H1 (cell line): ENCODE measurements at regions not wholly inside any gene's neighbourhood (a gene's known extent, or its start where the extent isn't known, plus 50 kb on each side); places are given as distances from the start of the nearest gene placed in this dataset.

ENCODE experiments used
- BACH1 ChIP-seq: IDR thresholded peaks from 2 replicates; pipeline ENCODE4 v1.6.1; 2012; ENCODE audit warnings: low read length, improper control_type of control experiment
- JUN ChIP-seq: IDR thresholded peaks from 2 replicates; pipeline ENCODE4 v1.6.1; 2011; ENCODE audit warnings: low read depth, mild to moderate bottlenecking, improper control_type of control experiment, low read length
- TEAD4 ChIP-seq: IDR thresholded peaks from 2 replicates; pipeline ENCODE4 v1.6.1; 2012; ENCODE audit warnings: low read depth, low read length, inconsistent platforms, mixed read lengths

DNA sequence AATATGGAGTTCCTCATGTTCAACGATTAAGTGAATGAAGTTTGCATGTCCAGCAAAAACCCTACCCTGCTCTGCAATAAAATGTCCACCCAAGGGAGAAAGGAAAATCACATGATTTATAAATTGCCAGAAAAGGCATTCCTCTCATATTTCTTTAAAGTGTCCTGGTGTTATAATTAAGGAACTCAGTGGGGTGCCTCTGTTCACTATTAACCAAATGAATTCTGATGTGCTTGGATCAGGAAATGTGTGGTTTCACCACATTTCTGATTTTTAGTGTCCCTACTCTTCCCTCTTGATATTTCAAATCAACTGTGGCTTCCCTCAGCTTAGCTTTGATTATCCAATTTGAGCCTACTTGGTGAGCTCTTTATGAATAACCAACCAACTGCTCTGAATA lies 208.1 kb downstream of the PHLDA1 start:
- TF ChIP-seq BACH1 (no peak), TEAD4 (no peak), JUN (no peak)
